Esophagus muscularis mucosa (tissue), 4 donors: ENCODE measurements at regions not wholly inside any gene's neighbourhood (a gene's known extent, or its start where the extent isn't known, plus 50 kb on each side); places are given as distances from the start of the nearest gene placed in this dataset.

Source experiments
- DNase-seq: peaks from one replicate; pipeline ENCODE4 v3.0.0-alpha.2; 2017; ENCODE audit errors: extremely low spot score
- H3K27ac ChIP-seq, 4 donors: fragments of 200-600 bp; sonication (generic); replicated peaks in 1 of 4; 1 replicate in 3 of 4; 2 replicates in 1 of 4; pipeline ENCODE4 v1.5.1; 2016 to 2019; ENCODE audit warnings: mild to moderate bottlenecking in 1 of 4
- H3K27me3 ChIP-seq, 4 donors: fragments of 200-600 bp; sonication (generic); one replicate each; pipeline versions ENCODE4 v1.5.1 to v1.6.0; 2016 to 2019
- H3K36me3 ChIP-seq, 4 donors: fragments of 200-600 bp; sonication (generic); one replicate each; pipeline ENCODE4 v1.5.1; 2016 to 2019
- H3K4me1 ChIP-seq, 4 donors: fragments of 200-600 bp; sonication (generic); one replicate each; pipeline ENCODE4 v1.5.1; 2016 to 2019
- H3K4me3 ChIP-seq, 4 donors: fragments of 200-600 bp; sonication (generic); 1 replicate in 2 of 4; 2 replicates in 2 of 4; pipeline ENCODE4 v1.5.1; 2016 to 2019; ENCODE audit warnings: mild to moderate bottlenecking in 4 of 4, moderate library complexity in 1 of 4
- H3K9me3 ChIP-seq, 4 donors: fragments of 200-600 bp; sonication (generic); 1 replicate in 3 of 4; 2 replicates in 1 of 4; pipeline ENCODE4 v1.5.1; 2016 to 2019
- EP300 ChIP-seq: sonication (generic); formaldehyde crosslinking; IDR thresholded peaks from one replicate; pipeline ENCODE4 v1.6.1; 2017; ENCODE audit warnings: antibody characterized with exemption
- POLR2A ChIP-seq: fragments of 450-650 bp; IDR thresholded peaks from one replicate; pipeline ENCODE4 v1.6.1; 2017; ENCODE audit warnings: antibody characterized with exemption, moderate library complexity, mild to moderate bottlenecking, low read depth
- POLR2AphosphoS5 ChIP-seq, 2 donors: sonication (generic); formaldehyde crosslinking; IDR thresholded peaks; one replicate each; pipeline ENCODE4 v1.6.1; 2017; ENCODE audit warnings: antibody characterized with exemption in 2 of 2
- WGBS: methylation state at CpG from one replicate; pipeline ENCODE4 v1.1.5; 2018; 5-methylcytosine and 5-hydroxymethylcytosine counted together
- intact Hi-C: fragments of 100-400 bp; cut with DNase I; formaldehyde crosslinking; loops from one replicate; pipeline ENCODE4 v1.15.1; 2023
- TF ChIP-seq, protein P1 (sequence below), 3 experiments: fragments of 200-600 bp in 2 of 3; fragments of 450-650 bp in 1 of 3; sonication (generic) in 2 of 3; IDR thresholded peaks; one replicate each; pipeline ENCODE4 v1.5.1; 2017 to 2019; ENCODE audit warnings: antibody characterized with exemption in 3 of 3, mild to moderate bottlenecking in 2 of 3, moderate library complexity in 1 of 3

DNA sequence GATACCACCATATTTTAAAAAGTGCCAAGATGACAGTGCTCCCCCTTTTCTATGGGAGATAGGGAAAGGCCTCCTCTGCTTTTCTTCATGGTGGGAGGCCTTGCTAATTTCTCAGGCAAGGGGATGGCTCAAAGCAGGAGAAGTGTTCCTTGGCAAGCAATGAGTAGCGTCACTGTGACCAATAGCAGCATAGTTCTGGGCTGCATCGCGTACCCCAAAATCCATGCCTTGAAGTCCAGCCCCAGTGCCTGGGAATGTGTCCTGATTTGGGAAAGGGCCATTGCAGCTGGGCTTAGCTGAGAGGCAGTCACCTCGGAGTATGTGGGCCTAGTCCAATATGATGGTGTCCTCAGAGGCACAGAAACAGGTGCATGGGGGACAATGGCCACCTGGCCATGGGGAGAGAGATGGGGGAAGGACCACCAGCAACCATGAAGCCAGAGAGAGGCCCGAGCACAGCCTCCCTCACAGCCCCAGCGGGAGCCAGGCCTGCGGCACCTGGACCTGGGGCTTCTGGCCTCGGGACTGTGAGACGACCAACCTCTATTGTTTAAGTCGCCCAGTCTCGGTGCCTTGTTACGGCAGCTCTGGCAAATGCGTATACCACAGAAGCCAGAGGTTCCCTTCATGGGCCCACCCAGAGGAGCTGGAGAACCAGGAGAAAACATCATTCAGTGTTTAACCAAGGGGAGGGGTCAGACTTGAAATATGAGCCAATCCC lies 153.1 kb upstream of the RPS6KA2 start:
- DNase-seq: peak; percentile 66

GRCh38 chr6:166779381-166779780 lies 152.3 kb upstream of the RPS6KA2 start:
- Histone ChIP-seq H3K9me3 (no peaks in the 10 kb centered on the region), H3K27me3 (no peaks in the 10 kb centered on the region), H3K4me3 (no peak overlapping the region), H3K36me3 (no peaks in the 10 kb centered on the region), H3K4me1 (peaks cover 0 to 11% (median 0%) of the 10 kb centered on the region in 4 donors), H3K27ac (no peak overlapping the region)
- TF ChIP-seq POLR2A (no peak), POLR2AphosphoS5 (IDR thresholded peaks at IDR 0.05) (no peak), EP300 (no peak)
- TF ChIP-seq, protein P1, sequence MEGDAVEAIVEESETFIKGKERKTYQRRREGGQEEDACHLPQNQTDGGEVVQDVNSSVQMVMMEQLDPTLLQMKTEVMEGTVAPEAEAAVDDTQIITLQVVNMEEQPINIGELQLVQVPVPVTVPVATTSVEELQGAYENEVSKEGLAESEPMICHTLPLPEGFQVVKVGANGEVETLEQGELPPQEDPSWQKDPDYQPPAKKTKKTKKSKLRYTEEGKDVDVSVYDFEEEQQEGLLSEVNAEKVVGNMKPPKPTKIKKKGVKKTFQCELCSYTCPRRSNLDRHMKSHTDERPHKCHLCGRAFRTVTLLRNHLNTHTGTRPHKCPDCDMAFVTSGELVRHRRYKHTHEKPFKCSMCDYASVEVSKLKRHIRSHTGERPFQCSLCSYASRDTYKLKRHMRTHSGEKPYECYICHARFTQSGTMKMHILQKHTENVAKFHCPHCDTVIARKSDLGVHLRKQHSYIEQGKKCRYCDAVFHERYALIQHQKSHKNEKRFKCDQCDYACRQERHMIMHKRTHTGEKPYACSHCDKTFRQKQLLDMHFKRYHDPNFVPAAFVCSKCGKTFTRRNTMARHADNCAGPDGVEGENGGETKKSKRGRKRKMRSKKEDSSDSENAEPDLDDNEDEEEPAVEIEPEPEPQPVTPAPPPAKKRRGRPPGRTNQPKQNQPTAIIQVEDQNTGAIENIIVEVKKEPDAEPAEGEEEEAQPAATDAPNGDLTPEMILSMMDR (IDR thresholded peaks at IDR 0.05): no peak
- WGBS: 93% methylated on average over 11 of the region's 11 CpGs
- intact Hi-C loops: loop anchor here (5.0 kb wide), 1 partner anchor 173 kb away; no protein-coding TSS in a partner anchor
- DNase-seq: peak; percentile 77

More for the DNA sequence above, 153.1 kb upstream of the RPS6KA2 start:
- no peak overlapping the region for H3K27ac ChIP-seq
- intact Hi-C loops: loop anchor here (5.0 kb wide), 1 partner anchor 172 kb away; no protein-coding TSS in a partner anchor
- no peak overlapping the region for H3K4me3 ChIP-seq
- WGBS: 95% methylated on average over 10 of the region's 13 CpGs
- H3K27me3 ChIP-seq: no peaks in the 10 kb centered on the region
- no peaks in the 10 kb centered on the region for H3K36me3 ChIP-seq
- TF ChIP-seq POLR2AphosphoS5 (IDR thresholded peaks at IDR 0.05): no peak
- TF ChIP-seq POLR2A: no peak
- TF ChIP-seq, protein P1 (IDR thresholded peaks at IDR 0.05): no peak
- TF ChIP-seq EP300: no peak
- H3K9me3 ChIP-seq: no peaks in the 10 kb centered on the region
- H3K4me1 ChIP-seq: peaks cover 0 to 9% (median 0%) of the 10 kb centered on the region in 4 donors

GRCh38 chr6:166778776-166779175 lies 151.7 kb upstream of the RPS6KA2 start:
- intact Hi-C loops: loop anchor here (5.0 kb wide), 1 partner anchor 174 kb away; no protein-coding TSS in a partner anchor
- no peak overlapping the region for H3K27ac ChIP-seq
- peaks cover 0 to 11% (median 0%) of the 10 kb centered on the region in 4 donors for H3K4me1 ChIP-seq
- no peak overlapping the region for H3K4me3 ChIP-seq
- no peaks in the 10 kb centered on the region for H3K9me3 ChIP-seq
- 95% methylated on average over 14 of the region's 14 CpGs for WGBS
- DNase-seq: no peak
- TF ChIP-seq, protein P1 (IDR thresholded peaks at IDR 0.05): no peak
- TF ChIP-seq POLR2A (no peak), POLR2AphosphoS5 (IDR thresholded peaks at IDR 0.05) (no peak), EP300 (no peak)
- no peaks in the 10 kb centered on the region for H3K27me3 ChIP-seq
- H3K36me3 ChIP-seq: no peaks in the 10 kb centered on the region

DNA sequence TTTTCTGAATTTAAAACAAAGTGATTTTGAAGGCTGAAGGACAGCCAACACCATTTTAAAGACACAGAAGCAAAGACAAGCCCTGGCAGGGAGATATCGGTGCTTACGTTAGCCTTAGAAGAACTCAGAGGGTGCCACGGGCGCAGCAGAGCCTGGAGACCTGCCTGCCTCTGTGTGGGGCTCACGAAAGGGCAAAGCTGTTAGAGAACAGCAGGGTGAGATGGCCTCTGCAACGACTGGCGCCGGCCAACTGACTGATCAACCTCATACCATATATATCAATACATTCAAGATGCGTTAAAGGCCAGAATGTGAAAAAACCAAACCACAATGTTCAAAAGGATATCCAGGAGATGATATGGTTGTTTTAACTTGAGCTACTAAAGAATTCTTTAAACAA lies 151.0 kb upstream of the RPS6KA2 start:
- no peak for TF ChIP-seq POLR2A
- no peak for TF ChIP-seq POLR2AphosphoS5 (IDR thresholded peaks at IDR 0.05)
- no peak for TF ChIP-seq EP300
- TF ChIP-seq, protein P1 (IDR thresholded peaks at IDR 0.05): no peak
- 85% methylated on average over 9 of the region's 9 CpGs for WGBS
- Histone ChIP-seq H3K9me3 (no peaks in the 10 kb centered on the region), H3K27ac (no peak overlapping the region), H3K4me3 (no peak overlapping the region), H3K27me3 (no peaks in the 10 kb centered on the region), H3K4me1 (peaks cover 0 to 11% (median 0%) of the 10 kb centered on the region in 4 donors), H3K36me3 (no peaks in the 10 kb centered on the region)
- intact Hi-C loops: loop anchor here (5.0 kb wide), 1 partner anchor 174 kb away; no protein-coding TSS in a partner anchor
- DNase-seq: no peak
